Transverse colon (tissue), 4 donors: ENCODE measurements at regions not wholly inside any gene's neighbourhood (a gene's known extent, or its start where the extent isn't known, plus 50 kb on each side); places are given as distances from the start of the nearest gene placed in this dataset.

Source experiments
- DNase-seq: peaks from one replicate; pipeline ENCODE4 v3.0.0-alpha.2; 2019
- H3K27ac ChIP-seq, 4 donors: fragments of 200-600 bp; sonication (generic); 2 replicates each; pipeline ENCODE4 v1.5.1; 2016 to 2018; ENCODE audit warnings: inconsistent platforms in 4 of 4
- H3K27me3 ChIP-seq: fragments of 200-600 bp; sonication (generic); 2 replicates; pipeline ENCODE4 v1.5.1; 2017; ENCODE audit warnings: inconsistent platforms
- H3K36me3 ChIP-seq, 4 donors: fragments of 200-600 bp; sonication (generic); 2 replicates each; pipeline ENCODE4 v1.5.1; 2017 to 2019; ENCODE audit warnings: inconsistent platforms in 4 of 4
- H3K4me1 ChIP-seq, 4 donors: fragments of 200-600 bp; sonication (generic); 2 replicates each; pipeline ENCODE4 v1.5.1; 2017 to 2020; ENCODE audit warnings: inconsistent platforms in 4 of 4
- H3K4me3 ChIP-seq, 4 donors: fragments of 200-600 bp; sonication (generic); 1 replicate in 1 of 4; 2 replicates in 3 of 4; pipeline versions ENCODE4 v1.5.1 to v1.6.1; 2017 to 2019; ENCODE audit warnings: inconsistent platforms in 4 of 4
- H3K9me3 ChIP-seq, 2 donors: fragments of 200-600 bp; sonication (generic); 2 replicates each; pipeline ENCODE4 v1.5.1; 2017 to 2019; ENCODE audit warnings: inconsistent platforms in 2 of 2
- CTCF ChIP-seq, 5 experiments: fragments of 200-600 bp in 3 of 5; fragments of 450-650 bp in 2 of 5; sonication (generic) in 3 of 5; IDR thresholded peaks; 1 replicate in 2 of 5; 2 replicates in 3 of 5; pipeline ENCODE4 v1.5.1; 2016 to 2017; ENCODE audit warnings: antibody characterized with exemption in 5 of 5, inconsistent platforms in 3 of 5, mild to moderate bottlenecking in 2 of 5, moderate library complexity in 1 of 5
- EP300 ChIP-seq: sonication (generic); formaldehyde crosslinking; IDR thresholded peaks from one replicate; pipeline ENCODE4 v1.6.1; 2017; ENCODE audit warnings: antibody characterized with exemption, low read depth
- POLR2A ChIP-seq: fragments of 450-650 bp; IDR thresholded peaks from one replicate; pipeline ENCODE4 v1.6.1; 2016; ENCODE audit warnings: antibody characterized with exemption, mild to moderate bottlenecking, moderate library complexity
- POLR2AphosphoS5 ChIP-seq, 3 donors: sonication (generic); formaldehyde crosslinking; IDR thresholded peaks; one replicate each; pipeline ENCODE4 v1.6.1; 2016; ENCODE audit warnings: antibody characterized with exemption in 3 of 3
- WGBS, 2 donors: methylation state at CpG; one replicate each; pipeline ENCODE4 v1.1.5; 2018; ENCODE audit warnings: low coverage in 1 of 2; 5-methylcytosine and 5-hydroxymethylcytosine counted together
- in situ Hi-C, 4 donors: fragments of 200-750 bp; cut with MboI; loops; one replicate each; pipeline versions ENCODE4 v1.15.0 to v1.15.1; 2017; ENCODE audit warnings: low sequenced_read_pairs in 3 of 4, low pct_ligation_motif_present in 1 of 4, low pct_unique_long_range_greater_than_20kb in 1 of 4
- intact Hi-C: fragments of 100-400 bp; cut with DNase I; formaldehyde crosslinking; loops from one replicate; pipeline ENCODE4 v1.15.1; 2023; ENCODE audit warnings: low total_unique reads

- Histone ChIP-seq H3K36me3 (no peaks in the 10 kb centered on the region), H3K4me3 (no peak overlapping the region), H3K9me3 (no peaks in the 10 kb centered on the region), H3K4me1 (no peaks in the 10 kb centered on the region), H3K27ac (no peak overlapping the region), H3K27me3 (no peaks in the 10 kb centered on the region)
- no peak for DNase-seq
- in situ Hi-C loops = no loop called here
- intact Hi-C loops = no loop called here
- WGBS, 2 donors = 83 to 94% methylated on average over 2 to 3 of the region's 3 CpGs
- no peak for TF ChIP-seq CTCF (IDR thresholded peaks at IDR 0.05)
- no peak for TF ChIP-seq EP300
- TF ChIP-seq POLR2A = no peak
- no peak for TF ChIP-seq POLR2AphosphoS5 (IDR thresholded peaks at IDR 0.05)
These were observed 743.8 kb upstream of the LRRN3 start for GRCh38 chr7:110347081-110347480.

- Histone ChIP-seq H3K4me1 (no peaks in the 10 kb centered on the region), H3K4me3 (no peak overlapping the region), H3K27me3 (no peaks in the 10 kb centered on the region), H3K27ac (no peak overlapping the region), H3K36me3 (no peaks in the 10 kb centered on the region), H3K9me3 (no peaks in the 10 kb centered on the region)
- TF ChIP-seq POLR2AphosphoS5 (IDR thresholded peaks at IDR 0.05) (no peak), EP300 (no peak), CTCF (IDR thresholded peaks at IDR 0.05) (no peak), POLR2A (no peak)
- whole genome bisulfite sequencing, 2 donors = 66% methylated on average over 8 of the region's 8 CpGs; no CpG with 5 or more reads in 1 of the 2 donors
- intact Hi-C loops (no loop called here), in situ Hi-C loops (no loop called here)
- DNase-seq = no peak
These were observed 734.5 kb upstream of the LRRN3 start for GRCh38 chr7:110356438-110356837.

GRCh38 chr7:110358028-110358427 is 732.9 kb upstream of the LRRN3 start:
- WGBS, 2 donors = 70 to 78% methylated on average over 1 of the region's 1 CpG
- Histone ChIP-seq H3K27ac (no peak overlapping the region), H3K27me3 (no peaks in the 10 kb centered on the region), H3K9me3 (no peaks in the 10 kb centered on the region), H3K4me1 (no peaks in the 10 kb centered on the region), H3K4me3 (no peak overlapping the region), H3K36me3 (no peaks in the 10 kb centered on the region)
- intact Hi-C loops = no loop called here
- in situ Hi-C loops = no loop called here
- DNase-seq = no peak
- TF ChIP-seq EP300 = no peak
- TF ChIP-seq POLR2AphosphoS5 (IDR thresholded peaks at IDR 0.05) = no peak
- TF ChIP-seq POLR2A = no peak
- no peak for TF ChIP-seq CTCF (IDR thresholded peaks at IDR 0.05)

- Histone ChIP-seq H3K27ac (no peak overlapping the region), H3K27me3 (no peaks in the 10 kb centered on the region), H3K36me3 (no peaks in the 10 kb centered on the region), H3K4me3 (no peak overlapping the region), H3K4me1 (no peaks in the 10 kb centered on the region), H3K9me3 (no peaks in the 10 kb centered on the region)
- DNase-seq = no peak
- in situ Hi-C loops (no loop called here), intact Hi-C loops (no loop called here)
- WGBS, 2 donors = 83 to 87% methylated on average over 3 of the region's 3 CpGs
- TF ChIP-seq POLR2AphosphoS5 (IDR thresholded peaks at IDR 0.05) = no peak
- no peak for TF ChIP-seq CTCF (IDR thresholded peaks at IDR 0.05)
- no peak for TF ChIP-seq POLR2A
- no peak for TF ChIP-seq EP300
These were observed 719.2 kb upstream of the LRRN3 start for GRCh38 chr7:110371709-110372108.
